ENCODE measurements at regions not wholly inside any gene's neighbourhood (a gene's known extent, or its start where the extent isn't known, plus 50 kb on each side); places are given as distances from the start of the nearest gene placed in this dataset.

GRCh38 chr22:48942698-48943566, 884.7 kb downstream of the BRD1 start:
- TF ChIP-seq BHLHE40 (IDR thresholded peaks at IDR 0.05; ENCODE audit: low read depth, low read length) (no peak), MXI1 (IDR thresholded peaks at IDR 0.05; ENCODE audit: borderline replicate concordance, low read depth, low read length) (no peak), POLR2A (IDR thresholded peaks at IDR 0.05; ENCODE audit: low read depth, low read length) (no peak), RCOR1 (IDR thresholded peaks at IDR 0.05; ENCODE audit: insufficient replicate concordance, low read length) (no peak), RAD21 (IDR thresholded peaks at IDR 0.05; ENCODE audit: low read length) (no peak), CTCF (conservative IDR thresholded peaks at IDR 0.05; ENCODE audit: low read depth, low read length) (no peak), USF2 (IDR thresholded peaks at IDR 0.05; ENCODE audit: low read depth, low read length) (no peak), MAZ (IDR thresholded peaks at IDR 0.05; ENCODE audit: borderline replicate concordance, low read depth, low read length) (no peak), RFX5 (IDR thresholded peaks at IDR 0.05; ENCODE audit: low read depth, low read length) (no peak), SMC3 (IDR thresholded peaks at IDR 0.05; ENCODE audit: low read depth, low read length) (no peak), ELK1 (IDR thresholded peaks at IDR 0.05; ENCODE audit: borderline replicate concordance, low read depth, low read length) (no peak)

All from IMR-90 (cell line).